Erythroblast (primary cell): ENCODE measurements at regions not wholly inside any gene's neighbourhood (a gene's known extent, or its start where the extent isn't known, plus 50 kb on each side); places are given as distances from the start of the nearest gene placed in this dataset.

ENCODE experiments used
- GATA1 ChIP-seq: IDR thresholded peaks from 2 replicates; pipeline ENCODE4 v1.6.1; 2011; ENCODE audit warnings: low read depth, mild to moderate bottlenecking, control low read depth, low read length, moderate library complexity
- POLR2A ChIP-seq: IDR thresholded peaks from 2 replicates; pipeline ENCODE4 v1.6.1; 2011; ENCODE audit warnings: mild to moderate bottlenecking, low read length

DNA sequence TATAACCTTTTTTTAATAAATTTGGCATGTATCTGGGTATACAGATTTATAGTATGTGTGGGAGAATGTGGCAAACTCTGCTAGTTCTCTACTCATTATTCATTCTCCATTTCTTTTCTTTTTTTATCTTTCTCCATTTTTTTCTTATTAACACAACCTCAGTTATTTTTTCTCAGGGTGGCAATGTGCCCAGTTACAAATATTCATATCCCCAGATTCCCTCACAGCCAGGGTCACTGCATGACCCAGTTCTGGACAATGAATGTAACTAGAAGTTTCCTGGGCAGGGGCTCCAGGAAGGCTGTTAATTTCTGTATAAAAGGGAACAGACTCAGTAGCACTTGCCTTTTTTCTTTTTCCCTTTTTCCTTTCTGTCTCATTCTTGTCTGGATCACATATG is 95.6 kb downstream of the VCPKMT start:
- TF ChIP-seq POLR2A = no peak
- TF ChIP-seq GATA1 = no peak
